ENCODE measurements at regions not wholly inside any gene's neighbourhood (a gene's known extent, or its start where the extent isn't known, plus 50 kb on each side); places are given as distances from the start of the nearest gene placed in this dataset.

- H3K9ac ChIP-seq (replicated peaks; ENCODE audit: extremely low read depth, insufficient read depth, low read length) = no peak overlapping the region
- CTCF ChIA-PET = interaction anchor here (0.6 to 3.0 kb wide), 78 partner anchors 9 to 1874 kb away, joined by 3 to 304 read pairs (median 5); partner anchors contain the start of gene NFKBIZ
Observed at GRCh38 chr3:102229062-102229655, 205.7 kb upstream of the ZPLD1 start.

More at GRCh38 chr3:102229062-102229655, 205.7 kb upstream of the ZPLD1 start:
- Histone ChIP-seq H3K27ac (ENCODE audit: insufficient read depth, low read depth, low read length) (no peak overlapping the region), H4K20me1 (replicated peaks; ENCODE audit: control insufficient read depth, extremely low read depth, insufficient read depth, low read length) (no peaks in the 10 kb centered on the region), H3K36me3 (ENCODE audit: control insufficient read depth in 2 of 2, extremely low read depth in 1 of 2, insufficient read depth in 2 of 2, low read length in 2 of 2) (no peaks in the 10 kb centered on the region), H3K4me2 (ENCODE audit: insufficient read depth, low read length) (no peak overlapping the region), H3K27me3 (ENCODE audit: control insufficient read depth in 2 of 2, insufficient read depth in 2 of 2, low read length in 2 of 2) (peaks cover 10 to 13% of the 10 kb centered on the region in 2 experiments), H3K9me1 (replicated peaks; ENCODE audit: control insufficient read depth, extremely low read depth, insufficient read depth, low read length) (no peaks in the 10 kb centered on the region), H3K9me3 (replicated peaks; ENCODE audit: control insufficient read depth, insufficient read depth, low read length) (no peaks in the 10 kb centered on the region), H2AFZ (ENCODE audit: low read depth, low read length) (no peak overlapping the region), H3K4me1 (ENCODE audit: control insufficient read depth, extremely low read depth, insufficient read depth, low read length) (no peaks in the 10 kb centered on the region), H3K79me2 (ENCODE audit: control insufficient read depth, insufficient read depth, low read length) (no peaks in the 10 kb centered on the region), H3K4me3 (replicated peaks in 1 of 3; ENCODE audit: insufficient read depth in 1 of 3, low read depth in 1 of 3, low read length in 3 of 3) (no peak overlapping the region)
- dilution Hi-C loops (cut with MboI; ENCODE audit: extremely low pct_ligation_motif_present, low sequenced_read_pairs) = no loop called here
- FAIRE-seq (peak; percentile 96), DNase-seq (ENCODE audit: low read depth, low spot score) (peak; percentile 83)
- POLR2A ChIA-PET = interaction anchor here (1.3 kb wide), 1 partner anchor 307 kb away, joined by 4 read pairs; no protein-coding TSS in a partner anchor
- BruUV-seq (replicated peaks) = no TSS peak
- intact Hi-C loops (cut with micrococcal nuclease) = loop anchor here (1.0 to 5.0 kb wide), 5 partner anchors 147 to 420 kb away; no protein-coding TSS in a partner anchor
- TF ChIP-seq EZH2 (IDR thresholded peaks at IDR 0.05; ENCODE audit: borderline replicate concordance, low read depth, low read length, severe bottlenecking) (no peak), CTCF (IDR thresholded peaks at IDR 0.05; ENCODE audit: extremely low read depth in 1 of 2, insufficient read depth in 1 of 2, low read depth in 1 of 2, low read length in 2 of 2) (peak; percentile 83 to 89), MAX (IDR thresholded peaks at IDR 0.05; ENCODE audit: insufficient read depth, insufficient read length) (no peak)
